GM10266 (cell line): ENCODE measurements at regions not wholly inside any gene's neighbourhood (a gene's known extent, or its start where the extent isn't known, plus 50 kb on each side); places are given as distances from the start of the nearest gene placed in this dataset.
"Not testable (repeated sequence)": the region's sequence is repeated elsewhere in the genome, so short reads cannot be mapped to it uniquely, and the experiment has no call there.

Source experiments
- DNase-seq: peaks from one replicate; pipeline ENCODE4 v3.0.0; 2012; ENCODE audit errors: extremely low spot score
- CTCF ChIP-seq: IDR thresholded peaks from 2 replicates; pipeline ENCODE4 v1.5.1; 2012; ENCODE audit warnings: mild to moderate bottlenecking, low read depth; ENCODE audit not compliant: control insufficient read depth, insufficient read depth; ENCODE audit errors: missing control alignments

GRCh38 chr4:111070390-111070789 is 447.5 kb upstream of the PITX2 start:
- TF ChIP-seq CTCF = no peak
- no peak for DNase-seq

- no peak for DNase-seq
- no peak for TF ChIP-seq CTCF
Observed at GRCh38 chr4:111074523-111075114, 451.7 kb upstream of the PITX2 start.

GRCh38 chr4:111076299-111076698 is 453.4 kb upstream of the PITX2 start:
- not testable (repeated sequence) for DNase-seq

- no peak for DNase-seq
Observed at GRCh38 chr4:111108153-111108552, 485.3 kb upstream of the PITX2 start.

GRCh38 chr4:111113591-111113990 is 490.7 kb upstream of the PITX2 start:
- DNase-seq = no peak
- no peak for TF ChIP-seq CTCF

More at GRCh38 chr4:111108153-111108552, 485.3 kb upstream of the PITX2 start:
- TF ChIP-seq CTCF = no peak

GRCh38 chr4:111115881-111116280 is 493.0 kb upstream of the PITX2 start:
- no peak for TF ChIP-seq CTCF
- DNase-seq = no peak

- no peak for DNase-seq
- TF ChIP-seq CTCF = no peak
Observed at GRCh38 chr4:111120191-111120590, 497.3 kb upstream of the PITX2 start.

GRCh38 chr4:111126340-111126739 is 503.5 kb upstream of the PITX2 start:
- no peak for TF ChIP-seq CTCF
- DNase-seq = no peak
